GM19043 (cell line): ENCODE measurements at regions not wholly inside any gene's neighbourhood (a gene's known extent, or its start where the extent isn't known, plus 50 kb on each side); places are given as distances from the start of the nearest gene placed in this dataset.

Experiments
- ATAC-seq: cut with Tn5 transposase; IDR thresholded peaks from one replicate; pipeline ENCODE4 v1.9.1; 2021; ENCODE audit warnings: low read depth; ENCODE audit not compliant: unreplicated experiment

GRCh38 chr12:123100882-123101281 lies 50.0 kb downstream of the PITPNM2 start:
- no peak for ATAC-seq

- no peak for ATAC-seq
These were observed 50.4 kb downstream of the PITPNM2 start for GRCh38 chr12:123100450-123100849.

GRCh38 chr12:123099560-123100192 lies 51.2 kb downstream of the PITPNM2 start:
- ATAC-seq: no peak

- no peak for ATAC-seq
These were observed 52.1 kb downstream of the PITPNM2 start for GRCh38 chr12:123098780-123099179.

DNA sequence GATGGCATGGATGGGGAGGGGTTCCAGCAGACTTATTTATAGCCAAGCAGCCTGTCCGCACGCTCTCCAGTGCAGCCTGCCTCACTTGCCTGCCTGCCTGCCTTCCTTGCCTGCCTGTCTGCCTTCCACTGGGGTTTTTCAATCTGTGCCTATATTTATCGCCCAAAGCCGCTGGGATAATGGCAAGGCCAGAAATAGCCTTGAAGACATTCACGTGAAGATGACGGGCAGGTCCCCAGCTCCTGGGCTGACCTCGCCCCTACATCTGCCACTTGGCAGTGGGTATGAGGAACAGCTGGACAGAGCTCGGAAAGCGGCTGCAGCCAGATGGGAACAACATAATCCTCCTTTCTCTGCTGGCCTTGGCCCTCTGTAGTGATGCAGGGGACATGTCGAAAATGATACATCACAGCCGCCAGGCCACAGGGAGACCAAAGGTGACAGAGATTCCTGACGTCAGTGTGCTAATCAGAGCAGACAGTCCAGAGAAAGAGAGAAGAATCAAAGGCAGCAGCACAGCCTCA lies 53.3 kb downstream of the PITPNM2 start:
- no peak for ATAC-seq

DNA sequence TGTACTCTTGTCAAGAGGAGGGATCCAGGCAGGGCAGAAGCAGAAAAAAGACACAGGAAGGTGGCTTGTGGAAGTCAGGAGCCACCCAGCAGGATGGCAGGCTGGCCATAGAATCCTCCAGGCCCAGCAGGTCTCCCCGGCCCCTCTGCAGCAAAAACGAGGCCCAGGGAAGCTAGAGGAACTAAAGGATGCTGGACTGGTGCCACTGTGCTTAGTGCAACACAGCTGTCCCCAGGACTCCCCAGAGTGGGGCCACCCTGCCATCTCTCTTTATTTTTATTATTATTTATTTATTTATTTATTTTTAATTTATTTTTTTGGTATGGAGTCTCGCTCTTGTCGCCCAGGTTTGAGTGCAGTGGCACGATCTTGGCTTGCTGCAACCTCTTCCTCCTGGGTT lies 54.1 kb downstream of the PITPNM2 start:
- no peak for ATAC-seq

- no peak for ATAC-seq
These were observed 54.7 kb downstream of the PITPNM2 start for GRCh38 chr12:123096182-123096581.

GRCh38 chr12:123095078-123095881 lies 55.6 kb downstream of the PITPNM2 start:
- ATAC-seq: no peak

DNA sequence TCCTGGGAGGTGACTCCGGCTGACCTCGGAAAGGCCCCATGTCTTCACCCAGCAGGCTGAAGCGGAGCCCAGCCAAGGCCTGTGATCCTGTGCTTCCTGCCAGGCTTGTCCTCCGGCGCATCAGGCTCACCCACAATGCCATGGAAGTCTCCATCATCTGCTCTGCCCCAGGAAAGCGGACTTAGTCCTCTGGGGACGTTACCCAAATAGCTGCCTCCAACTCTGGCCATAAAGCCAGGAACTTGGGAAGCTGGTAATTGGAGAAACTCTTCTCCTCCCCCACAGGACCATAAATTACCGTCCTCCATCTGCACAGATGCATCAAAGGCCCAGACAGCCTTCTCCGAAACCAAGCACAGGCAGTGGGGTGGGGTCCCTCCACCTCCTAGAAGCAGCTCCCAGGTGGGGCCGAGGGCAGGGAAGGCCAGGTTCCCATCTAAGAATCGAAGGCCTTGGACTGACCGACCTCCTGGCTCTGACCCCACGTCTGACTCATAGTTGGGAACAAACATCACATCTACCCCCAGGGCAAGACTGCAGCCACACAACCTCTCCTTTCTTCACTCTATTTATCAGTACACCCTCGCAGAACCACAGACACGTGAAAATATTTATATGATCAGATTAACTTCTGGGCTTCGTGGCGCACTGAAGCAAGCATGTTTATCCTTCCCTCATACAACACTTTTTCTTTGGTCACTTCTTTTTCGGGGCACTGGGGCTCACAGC lies 56.4 kb downstream of the PITPNM2 start:
- no peak for ATAC-seq

DNA sequence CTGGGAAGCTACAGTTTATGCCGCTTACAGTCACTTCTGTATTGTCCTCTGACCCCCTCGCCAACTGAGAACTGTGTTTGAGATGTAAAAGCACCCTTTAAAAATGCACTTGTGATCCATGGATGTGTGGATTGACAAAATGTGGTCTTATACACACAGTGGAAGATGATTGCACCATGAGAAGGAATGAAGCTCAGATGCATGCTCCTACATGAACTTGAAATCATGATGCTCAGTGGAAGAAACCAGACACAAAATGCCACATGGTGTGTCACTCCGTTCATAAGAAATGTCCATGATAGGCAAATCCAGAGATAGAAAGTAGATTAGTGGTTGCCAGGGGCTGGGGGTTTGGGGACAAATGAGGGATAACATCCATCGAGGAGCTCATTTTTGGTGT lies 58.0 kb downstream of the PITPNM2 start:
- no peak for ATAC-seq

GRCh38 chr12:123091230-123092150 lies 59.4 kb downstream of the PITPNM2 start:
- no peak for ATAC-seq

- ATAC-seq: no peak
These were observed 61.1 kb downstream of the PITPNM2 start for GRCh38 chr12:123089631-123090353.

GRCh38 chr12:123089140-123089539 lies 61.8 kb downstream of the PITPNM2 start:
- no peak for ATAC-seq

- no peak for ATAC-seq
These were observed 65.0 kb downstream of the PITPNM2 start for GRCh38 chr12:123085730-123086487.

DNA sequence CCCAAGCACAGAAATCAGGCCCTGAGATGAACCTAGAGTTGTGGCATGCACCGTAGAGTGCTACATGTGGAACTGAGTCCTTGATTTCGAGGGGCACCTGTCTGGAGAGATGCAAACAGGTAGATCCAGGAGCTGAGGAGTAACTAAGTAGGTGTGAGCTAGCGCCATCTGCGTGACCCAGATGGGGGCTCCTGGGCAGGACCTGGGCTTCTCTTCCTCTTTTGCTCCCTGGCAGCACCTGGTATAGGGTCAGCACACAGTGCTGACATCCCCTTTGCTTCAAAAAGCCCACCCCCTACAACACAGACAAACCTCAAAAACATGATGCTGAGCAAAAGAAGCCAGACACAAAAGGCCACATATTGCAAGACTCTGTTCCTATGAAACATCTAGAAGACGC lies 65.8 kb downstream of the PITPNM2 start:
- no peak for ATAC-seq

DNA sequence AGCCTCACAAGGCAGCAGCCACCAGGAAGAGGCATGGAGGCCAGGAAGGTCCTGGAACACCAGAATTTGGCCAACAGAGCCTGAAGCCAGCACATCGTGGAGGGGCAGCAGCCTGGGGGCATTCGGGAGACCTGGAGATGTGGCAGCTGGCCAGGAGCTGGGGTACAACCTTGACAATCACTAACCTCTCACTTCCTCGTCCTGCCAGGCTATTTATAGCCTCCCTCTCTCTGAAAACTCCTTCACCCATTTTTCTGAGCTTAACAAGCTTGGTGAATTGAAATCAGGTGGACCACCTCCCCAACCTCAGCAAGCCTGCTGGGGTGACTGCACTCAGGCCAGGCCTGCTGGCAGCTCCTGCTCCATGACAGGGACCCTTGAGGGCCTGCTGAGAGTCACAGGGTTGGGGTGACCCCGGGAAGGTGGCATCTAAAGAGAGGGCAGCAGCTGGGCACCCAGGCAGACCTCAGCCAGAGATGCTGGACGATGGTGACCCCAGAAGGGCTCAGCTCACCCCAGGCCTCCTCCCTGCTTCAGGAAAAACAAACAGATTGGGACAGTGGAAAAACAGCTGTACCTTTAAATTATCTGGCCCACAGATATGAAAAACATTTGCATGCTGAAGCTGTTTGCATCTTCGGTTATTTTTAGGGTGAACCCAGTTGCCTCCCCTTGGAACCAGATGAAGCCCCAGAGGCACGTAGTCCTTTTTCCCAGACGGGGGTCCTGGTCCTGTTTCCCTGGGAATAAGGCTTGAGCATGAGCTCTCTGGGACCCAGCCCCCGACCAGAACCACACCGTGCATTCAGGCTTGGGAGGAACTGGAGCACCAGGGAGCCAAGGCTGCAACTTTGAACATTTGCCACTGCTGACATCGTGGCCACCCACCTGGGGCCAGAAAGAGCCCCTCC lies 67.0 kb downstream of the PITPNM2 start:
- ATAC-seq: no peak

- ATAC-seq: no peak
These were observed 70.3 kb downstream of the PITPNM2 start for GRCh38 chr12:123080634-123081033.
